ENCODE measurements at regions not wholly inside any gene's neighbourhood (a gene's known extent, or its start where the extent isn't known, plus 50 kb on each side); places are given as distances from the start of the nearest gene placed in this dataset.

DNA sequence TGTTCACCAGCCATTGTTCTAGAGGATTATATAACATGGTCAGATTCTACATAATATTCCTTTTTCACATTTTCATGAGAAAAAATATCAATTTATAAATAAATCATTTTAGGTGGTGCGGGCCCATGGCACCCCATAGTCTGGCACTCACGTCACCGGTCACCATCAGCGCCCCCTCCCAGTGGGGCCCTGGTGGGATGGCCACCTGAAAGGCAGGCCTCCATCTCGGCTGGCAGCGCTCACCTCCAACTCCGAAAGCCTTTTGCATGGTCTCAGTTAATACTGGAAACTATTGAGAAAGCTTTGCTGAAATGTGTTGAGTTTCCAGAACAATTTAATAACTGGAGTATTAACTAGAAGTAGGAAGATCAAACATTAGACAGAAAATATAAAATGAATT lies 141.4 kb upstream of the SALL3 start:
- intact Hi-C loops (cut with micrococcal nuclease), result no loop called here
- Histone ChIP-seq H3K4me1 (ENCODE audit: control insufficient read depth in 1 of 2, insufficient read depth in 2 of 2, low read length in 2 of 2) (no peaks in the 10 kb centered on the region), H3K9me3 (replicated peaks in 1 of 2; ENCODE audit: control insufficient read depth in 1 of 2, insufficient read depth in 1 of 2, low read length in 2 of 2) (peaks cover 13 to 18% of the 10 kb centered on the region in 2 donors), H3K36me3 (replicated peaks in 1 of 2; ENCODE audit: control insufficient read depth in 1 of 2, insufficient read depth in 2 of 2, low read length in 2 of 2) (no peaks in the 10 kb centered on the region), H3K79me2 (ENCODE audit: insufficient read depth, low read length) (no peaks in the 10 kb centered on the region), H4K20me1 (ENCODE audit: insufficient read depth, low read length) (no peaks in the 10 kb centered on the region), H3K4me3 (replicated peaks in 1 of 3; ENCODE audit: low read depth in 2 of 3, low read length in 3 of 3) (no peak overlapping the region), H2AFZ (ENCODE audit: insufficient read depth, low read depth, low read length, poor library complexity, severe bottlenecking) (no peak overlapping the region), H3K27me3 (ENCODE audit: control insufficient read depth in 2 of 2, insufficient read depth in 2 of 2, low read length in 2 of 2) (no peaks in the 10 kb centered on the region), H3K4me2 (replicated peaks; ENCODE audit: extremely low read depth, low read length, poor library complexity, severe bottlenecking) (no peak overlapping the region), H3K9ac (ENCODE audit: insufficient read depth, low read length, poor library complexity, severe bottlenecking) (no peak overlapping the region), H3K27ac (ENCODE audit: low read depth in 1 of 2, low read length in 2 of 2) (no peak overlapping the region)
- no peaks in the 10 kb centered on the region for H3K27me3 Mint-ChIP-seq (ENCODE audit: low read depth in 3 of 3)
- TF ChIP-seq, protein P1, sequence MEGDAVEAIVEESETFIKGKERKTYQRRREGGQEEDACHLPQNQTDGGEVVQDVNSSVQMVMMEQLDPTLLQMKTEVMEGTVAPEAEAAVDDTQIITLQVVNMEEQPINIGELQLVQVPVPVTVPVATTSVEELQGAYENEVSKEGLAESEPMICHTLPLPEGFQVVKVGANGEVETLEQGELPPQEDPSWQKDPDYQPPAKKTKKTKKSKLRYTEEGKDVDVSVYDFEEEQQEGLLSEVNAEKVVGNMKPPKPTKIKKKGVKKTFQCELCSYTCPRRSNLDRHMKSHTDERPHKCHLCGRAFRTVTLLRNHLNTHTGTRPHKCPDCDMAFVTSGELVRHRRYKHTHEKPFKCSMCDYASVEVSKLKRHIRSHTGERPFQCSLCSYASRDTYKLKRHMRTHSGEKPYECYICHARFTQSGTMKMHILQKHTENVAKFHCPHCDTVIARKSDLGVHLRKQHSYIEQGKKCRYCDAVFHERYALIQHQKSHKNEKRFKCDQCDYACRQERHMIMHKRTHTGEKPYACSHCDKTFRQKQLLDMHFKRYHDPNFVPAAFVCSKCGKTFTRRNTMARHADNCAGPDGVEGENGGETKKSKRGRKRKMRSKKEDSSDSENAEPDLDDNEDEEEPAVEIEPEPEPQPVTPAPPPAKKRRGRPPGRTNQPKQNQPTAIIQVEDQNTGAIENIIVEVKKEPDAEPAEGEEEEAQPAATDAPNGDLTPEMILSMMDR (IDR thresholded peaks at IDR 0.05), result no peak
- no CpG with 5 or more reads among the region's 7 CpGs for WGBS (ENCODE audit: insufficient coverage)
- DNase-seq, result no peak
- no peaks in the 10 kb centered on the region for H3K36me3 Mint-ChIP-seq
- no peak overlapping the region for H3K4me3 Mint-ChIP-seq
- no peaks in the 10 kb centered on the region for H3K4me1 Mint-ChIP-seq
- peaks cover 3 to 20% (median 9%) of the 10 kb centered on the region in 7 donors for H3K9me3 Mint-ChIP-seq
- no peak overlapping the region for H3K27ac Mint-ChIP-seq

DNA sequence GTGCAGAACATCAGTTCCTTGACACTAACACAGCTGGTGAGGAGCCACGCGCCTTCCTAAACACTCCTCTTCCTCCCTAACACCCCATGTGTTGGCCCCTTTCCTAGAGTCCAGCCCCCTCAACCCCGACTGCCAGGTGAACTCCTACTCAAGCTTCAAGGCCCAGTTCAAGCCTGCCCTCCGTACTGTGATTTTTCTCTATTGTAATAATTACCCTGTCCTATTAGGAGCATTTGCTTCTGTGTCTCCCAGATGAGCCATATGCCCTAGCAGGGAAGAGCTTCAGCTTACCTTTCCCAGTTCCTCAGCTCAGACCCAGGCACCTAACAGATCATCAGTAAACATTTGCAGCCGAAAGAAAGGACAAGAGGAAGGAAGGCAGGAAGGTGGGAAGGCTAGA lies 130.6 kb upstream of the SALL3 start:
- H3K4me3 Mint-ChIP-seq, result no peak overlapping the region
- intact Hi-C loops (cut with micrococcal nuclease), result no loop called here
- DNase-seq, result no peak
- no peak overlapping the region for H3K27ac Mint-ChIP-seq
- no peaks in the 10 kb centered on the region for H4K20me1 ChIP-seq (ENCODE audit: insufficient read depth, low read length)
- no peak overlapping the region for H3K27ac ChIP-seq (ENCODE audit: low read depth in 1 of 2, low read length in 2 of 2)
- peaks cover 37% of the 10 kb centered on the region in 2 donors for H3K9me3 ChIP-seq (replicated peaks in 1 of 2; ENCODE audit: control insufficient read depth in 1 of 2, insufficient read depth in 1 of 2, low read length in 2 of 2)
- H3K4me3 ChIP-seq (replicated peaks in 1 of 3; ENCODE audit: low read depth in 2 of 3, low read length in 3 of 3), result no peak overlapping the region
- H3K4me1 Mint-ChIP-seq, result no peaks in the 10 kb centered on the region
- H3K9ac ChIP-seq (ENCODE audit: insufficient read depth, low read length, poor library complexity, severe bottlenecking), result no peak overlapping the region
- H3K79me2 ChIP-seq (ENCODE audit: insufficient read depth, low read length), result no peaks in the 10 kb centered on the region
- no peaks in the 10 kb centered on the region for H3K36me3 Mint-ChIP-seq
- no peaks in the 10 kb centered on the region for H3K36me3 ChIP-seq (replicated peaks in 1 of 2; ENCODE audit: control insufficient read depth in 1 of 2, insufficient read depth in 2 of 2, low read length in 2 of 2)
- H2AFZ ChIP-seq (ENCODE audit: insufficient read depth, low read depth, low read length, poor library complexity, severe bottlenecking), result no peak overlapping the region
- H3K27me3 ChIP-seq (ENCODE audit: control insufficient read depth in 2 of 2, insufficient read depth in 2 of 2, low read length in 2 of 2), result no peaks in the 10 kb centered on the region
- peaks cover 0 to 2% (median 0%) of the 10 kb centered on the region in 3 donors for H3K27me3 Mint-ChIP-seq (ENCODE audit: low read depth in 3 of 3)
- 98% methylated on average over 4 of the region's 5 CpGs for WGBS (ENCODE audit: insufficient coverage)
- TF ChIP-seq, protein P1 (IDR thresholded peaks at IDR 0.05), result no peak
- H3K9me3 Mint-ChIP-seq, result peaks cover 21 to 53% (median 26%) of the 10 kb centered on the region in 7 donors
- H3K4me2 ChIP-seq (replicated peaks; ENCODE audit: extremely low read depth, low read length, poor library complexity, severe bottlenecking), result no peak overlapping the region
- no peaks in the 10 kb centered on the region for H3K4me1 ChIP-seq (ENCODE audit: control insufficient read depth in 1 of 2, insufficient read depth in 2 of 2, low read length in 2 of 2)
